NCI-H1694 treated with DMSO at 0.1 percent for 48 hours (cell line): ENCODE measurements at regions not wholly inside any gene's neighbourhood (a gene's known extent, or its start where the extent isn't known, plus 50 kb on each side); places are given as distances from the start of the nearest gene placed in this dataset.
"Not testable (repeated sequence)": the region's sequence is repeated elsewhere in the genome, so short reads cannot be mapped to it uniquely, and the experiment has no call there.

Source experiments
- DNase-seq: peaks from one replicate; lab custom pipeline; 2025; lab: John Stamatoyannopoulos, UW

DNA sequence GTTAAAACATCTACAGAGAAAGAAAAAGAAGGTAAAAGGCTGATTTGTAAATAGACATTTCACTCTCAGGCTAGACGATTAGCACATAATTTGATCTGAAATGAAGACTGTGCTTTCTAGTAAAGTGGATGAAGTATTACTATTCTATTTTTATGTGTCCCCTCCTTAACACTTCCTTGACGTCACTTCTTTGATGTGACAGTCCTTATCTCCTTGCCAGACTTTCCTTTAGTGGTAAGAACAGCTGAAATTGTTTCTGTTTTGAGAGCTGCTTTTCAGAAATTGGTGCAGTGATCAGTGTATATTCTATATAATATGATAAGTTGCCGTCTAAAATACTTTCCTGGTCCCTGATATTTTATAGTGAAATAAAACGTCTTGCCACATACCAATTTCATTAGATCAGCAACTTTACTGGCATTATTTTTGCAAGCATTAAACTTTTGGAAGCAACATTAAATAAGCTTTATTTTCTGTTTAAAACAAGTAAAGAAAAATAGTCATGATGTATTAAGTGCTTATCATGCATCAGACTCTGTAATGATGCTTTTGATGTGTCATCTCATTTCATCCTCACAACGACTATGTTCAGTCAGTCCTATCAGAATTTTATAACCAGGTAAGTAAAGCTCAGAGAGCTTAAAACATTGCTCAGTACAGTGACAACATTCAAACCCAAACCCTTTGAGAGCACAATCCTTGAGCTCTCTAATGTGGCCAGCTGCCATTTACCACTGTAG, 210.3 kb upstream of the PCDH9 start:
- DNase-seq = no peak

DNA sequence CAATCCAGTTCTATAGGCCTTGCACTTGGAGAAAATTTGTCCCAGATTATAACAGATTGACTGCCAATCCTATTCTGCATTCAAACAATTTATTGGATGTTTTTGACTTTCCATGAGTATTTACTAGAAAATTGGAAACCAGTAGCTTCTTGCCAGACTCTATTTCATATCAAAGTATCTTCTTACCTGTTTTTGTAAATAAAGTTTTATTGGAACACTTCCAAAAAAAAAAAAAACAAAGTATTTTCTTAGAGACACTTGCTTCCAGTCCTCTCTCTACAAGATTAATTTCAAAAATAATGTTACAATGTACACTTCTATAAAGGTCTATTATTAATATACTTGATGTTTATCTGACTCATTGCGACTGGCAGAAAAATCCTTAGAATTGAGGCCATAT, 209.2 kb upstream of the PCDH9 start:
- DNase-seq = no peak

DNA sequence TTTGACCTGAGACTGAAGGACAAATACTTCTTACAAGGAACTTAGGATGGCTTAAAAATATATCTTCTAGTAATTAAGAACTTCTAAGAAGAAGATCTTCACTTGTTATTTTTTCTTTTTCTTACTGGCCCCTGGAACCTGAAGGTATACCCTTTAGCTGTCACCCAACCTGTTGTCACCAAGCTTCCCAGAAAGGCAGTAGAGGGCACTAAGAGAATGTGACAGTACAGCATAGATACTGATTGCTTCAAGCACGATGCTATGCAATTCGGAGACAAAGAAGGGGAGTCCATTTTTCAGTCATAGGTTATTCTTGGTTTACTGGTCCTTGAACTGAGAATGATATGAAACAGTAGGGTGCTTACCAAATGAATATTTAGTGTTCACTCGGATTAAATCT, 208.3 kb upstream of the PCDH9 start:
- no peak for DNase-seq

DNA sequence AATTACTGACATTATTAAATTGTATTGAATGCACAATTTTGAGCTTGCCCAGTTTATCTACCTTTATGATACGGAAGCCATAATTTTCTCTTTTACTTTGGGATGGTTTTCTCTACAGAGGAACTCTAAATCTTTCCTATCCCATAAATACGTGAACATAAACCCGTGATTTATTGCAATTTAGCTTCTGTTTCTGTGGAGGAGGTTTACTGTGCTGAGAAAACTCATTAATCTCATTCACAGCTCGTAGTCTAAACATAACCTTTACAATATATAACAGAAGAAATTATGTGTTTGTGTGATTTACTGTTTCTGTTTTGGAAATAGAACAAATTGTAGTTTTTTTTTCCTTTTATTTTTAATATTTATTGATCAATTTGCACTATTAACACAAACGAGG, 207.1 kb upstream of the PCDH9 start:
- DNase-seq = no peak

DNA sequence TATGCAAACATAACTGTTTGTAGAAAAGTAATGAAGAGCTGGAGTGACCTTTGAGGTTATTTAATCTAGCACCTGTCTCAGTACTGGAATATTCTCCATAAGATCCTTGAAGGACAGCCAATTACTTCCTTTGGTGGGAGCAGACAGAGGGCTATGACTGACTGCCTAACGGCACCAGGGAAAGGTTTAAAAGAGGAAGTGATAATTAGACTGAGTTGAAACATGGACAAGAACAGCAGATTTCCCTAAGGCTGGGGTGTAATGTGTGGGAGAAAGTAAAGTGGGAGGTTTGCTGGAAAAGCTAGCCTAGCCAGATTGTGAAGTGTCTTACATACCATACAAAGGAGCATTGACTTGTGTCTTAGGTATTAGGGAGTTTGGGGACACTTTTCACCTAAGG, 191.3 kb upstream of the PCDH9 start:
- DNase-seq = no peak

DNA sequence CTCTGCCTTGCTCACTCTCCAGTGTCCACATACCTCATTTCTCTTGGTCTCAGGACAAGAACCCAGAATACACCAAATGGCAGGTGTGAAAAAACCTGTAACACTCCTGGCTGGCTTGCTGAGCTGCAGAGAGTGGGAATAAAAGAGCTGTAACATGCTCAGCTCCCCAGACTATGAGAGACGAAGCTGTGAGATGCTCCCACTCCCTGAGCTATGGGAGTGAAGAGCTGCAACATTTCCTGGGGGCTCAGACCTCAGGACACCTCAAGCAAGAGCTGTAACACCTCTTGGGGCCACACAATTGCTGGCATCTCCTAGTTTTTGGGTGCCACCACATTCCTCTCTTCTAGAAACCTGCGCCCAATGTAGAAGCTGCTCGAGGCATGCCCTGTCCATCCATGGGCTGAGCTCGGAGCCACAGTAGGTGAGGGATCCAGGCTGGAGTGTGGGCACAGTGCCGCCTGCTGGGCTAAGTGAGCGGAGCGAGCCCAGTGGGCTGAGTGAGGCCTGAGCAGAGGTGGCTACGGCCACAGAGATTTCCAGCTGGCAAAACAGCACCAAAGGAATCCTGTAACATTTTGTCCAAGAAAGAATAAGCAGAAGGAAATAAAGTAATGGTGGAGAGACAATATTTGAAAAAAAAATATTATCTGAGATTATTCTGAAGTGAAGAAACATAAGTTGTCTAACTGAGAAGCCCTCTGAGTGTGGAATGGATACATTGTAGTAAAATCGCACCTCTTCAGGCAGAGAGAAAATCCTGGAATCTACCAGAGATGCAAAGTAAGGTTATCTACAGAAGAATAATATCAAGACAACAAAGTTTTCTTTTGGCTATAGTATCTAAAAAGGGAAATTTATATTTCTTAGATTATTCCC, 186.2 kb upstream of the PCDH9 start:
- peak; percentile 26 for DNase-seq

DNA sequence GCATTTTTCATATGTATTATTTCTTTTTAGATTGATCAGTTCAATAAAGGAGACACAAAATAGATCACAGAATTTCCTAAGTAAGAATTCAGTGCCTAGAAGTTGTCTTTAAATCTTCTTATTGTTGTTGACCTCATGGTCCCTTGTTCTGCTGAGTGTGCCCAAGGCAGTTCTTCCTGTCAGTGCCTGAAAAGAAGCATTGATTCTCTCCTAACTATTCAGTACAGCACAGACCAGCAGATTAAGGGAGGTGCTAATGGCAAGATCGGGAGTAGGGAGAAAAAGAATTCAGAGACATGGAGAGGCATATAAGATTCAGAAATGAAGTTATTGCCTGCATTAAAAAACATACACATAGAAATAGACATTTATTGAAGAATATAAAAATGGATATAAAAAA, 180.5 kb upstream of the PCDH9 start:
- DNase-seq = no peak

DNA sequence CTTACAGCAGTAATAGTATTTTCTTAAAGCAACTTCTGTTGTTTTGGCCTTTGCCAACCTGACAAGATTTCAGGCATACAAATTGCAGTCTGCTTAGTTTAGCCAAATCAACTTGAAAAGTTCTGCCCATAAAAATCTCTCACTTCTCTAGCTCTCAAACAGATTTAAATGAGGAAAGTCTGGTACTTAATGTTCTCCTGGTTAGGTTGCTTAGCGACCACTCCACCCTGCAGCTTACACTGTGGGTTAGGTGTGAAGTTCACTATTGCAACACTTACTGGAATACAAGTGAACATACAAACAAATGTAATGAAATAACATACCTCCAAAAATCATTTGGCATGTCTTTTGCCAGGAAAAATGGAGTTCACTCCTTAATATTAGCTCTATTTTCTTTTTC, 178.7 kb upstream of the PCDH9 start:
- no peak for DNase-seq

DNA sequence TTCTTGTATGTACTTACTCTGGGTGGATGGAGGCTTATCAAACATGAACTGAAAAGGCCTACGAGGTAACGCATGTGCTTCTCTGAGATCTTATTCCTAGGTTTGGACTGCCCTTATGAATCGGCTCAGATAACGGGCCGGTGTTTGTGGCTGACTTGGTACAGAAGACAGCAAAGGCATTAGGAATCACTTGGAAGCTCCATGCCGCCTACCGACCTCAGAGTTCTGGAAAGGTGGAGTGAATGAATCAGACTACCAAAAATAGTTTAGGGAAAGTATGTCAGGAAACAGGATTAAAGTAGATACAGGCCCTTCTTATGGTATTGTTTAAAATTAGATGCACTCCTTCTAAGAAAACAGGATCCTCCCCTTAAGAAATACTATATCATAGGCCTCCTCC, 172.4 kb upstream of the PCDH9 start:
- DNase-seq = no peak

DNA sequence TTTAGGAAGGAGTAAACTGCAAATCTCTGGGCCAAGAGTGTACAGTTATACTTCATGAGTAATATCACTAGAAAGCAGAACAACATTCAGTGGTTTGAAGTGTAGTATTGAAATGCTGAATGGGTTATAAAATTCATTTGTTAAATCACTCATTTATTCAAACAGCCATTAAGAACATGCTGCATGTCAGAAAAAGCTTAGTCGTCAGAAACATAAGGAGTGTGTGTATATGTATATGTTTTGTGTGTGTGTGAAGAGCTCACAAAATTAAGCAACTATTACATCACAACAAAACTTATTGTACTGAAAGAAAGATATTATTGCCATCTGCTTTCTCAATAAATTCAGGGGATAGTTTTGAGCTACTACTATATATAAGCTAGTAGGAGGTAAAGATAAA, 165.4 kb upstream of the PCDH9 start:
- no peak for DNase-seq

DNA sequence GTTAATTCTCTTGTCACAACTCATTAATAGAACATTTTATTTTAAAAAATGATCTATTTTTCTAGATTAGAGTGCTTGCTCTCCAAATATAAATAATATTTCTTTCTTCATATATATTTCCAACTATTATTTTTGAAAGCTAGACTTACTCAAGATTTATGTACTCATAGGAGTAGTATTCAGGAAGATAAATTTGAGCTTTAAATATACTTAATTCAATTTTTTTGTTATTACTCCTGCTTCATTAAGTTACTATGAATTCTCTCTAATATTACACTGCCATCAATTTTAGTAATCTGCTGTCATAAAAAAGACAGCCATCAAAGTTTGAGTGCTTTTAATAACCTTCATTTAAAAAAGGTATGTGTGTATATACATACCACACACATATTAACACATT, 161.9 kb upstream of the PCDH9 start:
- DNase-seq = no peak

DNA sequence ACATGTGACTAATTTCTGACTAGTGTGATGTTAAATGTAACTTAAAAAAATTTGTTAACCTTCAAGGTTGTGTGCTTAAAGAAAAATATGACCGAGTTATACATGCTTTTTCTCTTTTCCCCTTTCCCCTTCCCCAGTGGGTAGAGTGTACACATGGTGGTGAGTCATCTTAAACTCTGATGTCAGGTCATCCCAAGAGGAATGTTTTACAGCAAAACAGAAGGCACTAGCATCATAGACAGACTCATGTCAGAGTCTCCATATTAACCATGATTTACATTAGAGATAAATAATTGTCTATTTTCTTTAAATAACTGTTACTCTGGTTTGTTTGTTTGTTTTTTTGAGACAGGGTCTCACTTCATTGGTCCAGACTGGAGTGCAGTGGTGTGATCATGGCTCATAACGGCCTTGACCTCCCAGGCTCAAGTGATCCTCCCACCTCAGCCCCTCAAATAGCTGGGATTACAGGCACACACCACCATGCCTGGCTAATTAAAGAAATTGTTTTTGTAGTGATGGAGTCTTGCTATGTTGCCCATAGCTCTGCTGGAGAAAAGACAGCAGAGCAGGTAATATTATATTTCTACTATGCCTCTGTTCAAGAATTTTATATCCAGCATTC, 160.4 kb upstream of the PCDH9 start:
- no peak for DNase-seq

DNA sequence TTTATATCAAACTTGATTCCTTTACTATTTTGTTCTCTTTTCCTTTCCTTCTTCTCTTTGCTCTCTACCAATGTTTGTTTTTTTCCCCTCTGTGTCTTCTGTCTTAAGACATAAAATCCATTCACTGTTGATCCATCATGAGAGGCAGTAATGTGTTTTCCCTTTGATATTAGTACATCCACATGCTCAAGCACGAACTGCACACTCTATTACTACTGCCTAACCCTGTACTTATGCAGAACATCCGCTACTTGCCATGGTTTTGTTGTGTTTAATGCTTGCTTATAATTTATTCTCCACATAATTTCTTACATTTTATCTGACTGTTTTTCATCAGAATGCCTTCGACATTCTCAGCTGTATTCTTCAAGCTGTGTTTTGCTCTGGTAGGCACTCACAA, 159.0 kb upstream of the PCDH9 start:
- DNase-seq = no peak

DNA sequence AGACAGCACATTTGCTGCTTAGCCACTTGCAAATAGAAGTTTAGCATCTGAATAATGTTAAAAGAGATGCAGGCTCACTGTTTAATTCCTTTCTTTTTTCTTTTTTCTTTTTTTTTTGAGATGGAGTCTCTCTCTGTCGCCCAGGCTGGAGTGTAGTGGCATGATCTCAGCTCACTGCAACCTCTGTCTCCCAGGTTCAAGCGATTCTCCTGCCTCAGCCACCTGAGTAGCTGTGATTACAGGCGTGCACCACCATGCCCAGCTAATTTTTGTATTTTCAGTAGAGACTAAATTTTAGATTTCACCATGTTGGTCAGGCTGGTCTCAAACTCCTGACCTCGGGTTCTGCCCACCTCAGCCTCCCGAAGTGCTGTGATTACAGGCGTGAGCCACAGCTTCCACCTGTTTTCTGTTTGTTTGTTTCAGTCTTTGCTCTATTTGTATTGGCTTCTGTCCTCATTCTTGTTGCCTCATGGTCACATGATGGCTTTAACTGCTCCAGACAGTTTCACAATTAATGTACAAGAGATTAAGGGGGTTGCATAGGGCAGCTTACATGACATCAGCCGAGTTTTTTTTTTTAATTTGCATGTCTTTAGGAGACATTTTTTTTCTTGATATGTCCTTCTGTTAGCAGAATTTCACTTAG, 153.1 kb upstream of the PCDH9 start:
- not testable (repeated sequence) for DNase-seq

DNA sequence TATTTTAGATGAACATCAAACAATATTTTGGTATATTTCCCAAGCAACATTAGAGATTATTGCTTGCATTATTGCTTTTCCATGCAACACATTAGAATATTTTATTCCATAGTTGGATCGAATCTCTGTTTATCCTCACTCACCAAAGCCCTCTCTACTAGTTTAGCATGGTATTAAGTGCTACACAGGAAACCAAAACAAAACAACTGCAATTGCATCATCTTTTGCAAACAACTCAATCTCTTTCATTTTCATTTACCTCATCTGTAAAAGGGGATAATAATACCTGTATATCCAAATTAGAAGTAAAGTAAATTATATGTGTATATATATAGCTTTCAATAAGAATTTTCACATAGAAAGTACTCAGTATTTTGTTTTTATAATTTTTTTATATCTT, 147.8 kb upstream of the PCDH9 start:
- no peak for DNase-seq

DNA sequence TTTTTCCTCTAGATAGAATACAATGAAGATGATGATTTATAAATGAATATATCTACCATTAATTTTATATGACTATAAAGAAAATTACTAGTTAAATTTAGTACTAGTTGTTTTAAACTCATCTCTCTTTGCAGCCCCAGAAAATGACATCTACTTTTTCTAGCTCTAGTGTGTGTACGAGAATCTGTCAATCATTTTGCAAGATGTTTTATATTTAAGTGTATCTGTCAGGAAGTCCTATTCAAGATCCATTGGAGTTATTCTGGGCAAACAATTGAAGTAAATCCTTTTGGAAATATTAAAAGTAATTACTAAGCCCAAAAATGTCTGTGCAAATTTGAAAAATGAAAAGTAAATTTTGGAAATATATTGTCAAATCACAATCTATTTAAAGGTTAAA, 144.3 kb upstream of the PCDH9 start:
- DNase-seq = no peak

DNA sequence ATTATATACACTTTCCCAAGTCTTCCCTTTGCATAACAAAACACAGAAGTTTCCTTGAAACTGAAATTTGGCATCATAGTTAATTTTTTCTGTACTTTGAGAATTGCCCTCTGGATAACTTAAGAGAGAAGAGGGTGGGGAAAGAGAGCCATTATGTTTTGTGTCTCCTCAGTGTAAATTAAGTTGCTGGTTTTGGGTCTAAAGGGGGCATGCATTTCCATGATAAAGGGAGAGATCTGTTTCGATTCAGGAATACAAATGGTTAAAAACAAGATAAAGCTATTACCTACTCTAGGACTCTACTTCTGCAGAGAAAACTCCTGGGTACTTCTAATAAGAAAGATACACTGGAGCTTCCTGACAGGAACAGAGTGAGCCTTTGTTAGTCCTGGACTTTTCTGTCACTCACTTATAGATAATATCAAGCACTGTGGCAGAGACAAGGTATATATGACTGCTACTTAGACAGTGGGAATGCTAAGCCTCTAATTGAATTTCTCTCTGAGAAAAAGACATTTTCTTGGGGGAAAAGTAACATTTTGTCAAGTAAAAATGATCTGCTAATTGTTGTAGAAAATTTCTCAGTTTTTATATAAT, 142.8 kb upstream of the PCDH9 start:
- DNase-seq = no peak

DNA sequence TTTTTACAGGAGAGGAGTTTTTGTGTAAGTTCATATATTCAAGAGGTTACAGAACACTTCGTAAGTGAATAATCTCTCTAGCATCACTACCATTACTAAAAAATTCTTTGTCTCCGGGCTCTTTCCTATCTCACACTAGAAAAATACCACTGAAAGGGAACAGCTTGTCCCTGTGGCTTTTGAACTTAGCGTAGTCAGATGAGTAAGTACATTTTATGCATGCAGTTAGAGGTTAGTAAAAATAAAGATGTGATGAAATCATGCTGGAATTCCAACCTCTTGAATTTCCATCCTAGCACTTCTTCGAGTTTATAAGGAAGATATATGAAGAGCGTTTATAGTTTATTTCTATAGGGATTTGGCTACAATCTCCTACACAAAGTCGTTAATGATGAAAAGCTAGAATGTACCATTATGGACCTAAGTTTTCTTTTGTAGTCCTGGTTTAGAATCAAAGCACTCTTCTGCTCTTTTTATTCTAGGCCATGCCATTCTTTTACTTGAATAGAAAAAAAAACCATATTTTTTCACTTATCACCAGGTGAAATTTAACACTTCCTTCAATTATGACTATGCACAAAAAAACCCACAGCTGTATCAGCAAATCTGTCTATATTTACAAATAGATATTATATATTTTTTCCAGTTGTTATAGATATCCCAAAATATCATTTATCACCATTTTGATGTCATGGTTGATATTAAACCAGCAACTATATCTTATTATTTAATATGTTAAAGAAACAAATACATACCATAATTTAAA, 139.9 kb upstream of the PCDH9 start:
- DNase-seq = no peak

DNA sequence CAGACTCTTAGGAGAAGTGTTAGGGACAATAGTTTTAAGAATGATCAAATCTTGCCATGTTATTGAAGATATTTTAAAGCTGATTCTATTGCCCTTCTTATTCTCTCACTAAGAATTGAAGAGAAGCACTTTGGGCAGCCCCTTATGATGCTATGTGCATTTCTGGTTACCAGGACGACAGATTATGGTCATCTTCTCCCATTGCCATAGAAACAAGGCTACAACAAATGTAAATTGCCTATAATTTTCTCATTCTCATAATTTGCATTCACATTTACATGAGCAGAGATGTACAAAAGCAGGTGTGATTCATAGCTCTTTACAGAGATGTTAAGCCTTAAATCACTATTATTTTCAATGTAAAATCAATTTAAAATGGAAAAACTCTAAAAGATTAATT, 137.3 kb upstream of the PCDH9 start:
- DNase-seq = no peak

DNA sequence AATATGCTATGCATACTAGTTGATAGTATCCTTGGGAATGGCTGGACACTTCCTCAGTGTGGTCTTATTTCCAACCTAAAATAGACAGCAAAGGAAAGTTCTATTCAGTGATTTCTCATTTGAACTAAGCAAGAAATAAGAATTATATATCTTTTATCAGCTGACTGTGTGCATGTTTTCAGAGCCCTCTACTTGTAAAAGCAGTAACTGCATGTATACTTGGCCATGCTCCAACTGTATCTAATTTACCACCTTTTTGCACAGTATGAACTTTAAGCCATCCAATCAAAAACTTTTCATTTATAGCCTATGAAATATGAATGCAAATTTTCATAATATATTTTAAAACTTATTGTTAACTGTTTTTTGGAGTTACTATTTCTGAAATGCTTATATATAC, 136.4 kb upstream of the PCDH9 start:
- DNase-seq = peak; percentile 3

DNA sequence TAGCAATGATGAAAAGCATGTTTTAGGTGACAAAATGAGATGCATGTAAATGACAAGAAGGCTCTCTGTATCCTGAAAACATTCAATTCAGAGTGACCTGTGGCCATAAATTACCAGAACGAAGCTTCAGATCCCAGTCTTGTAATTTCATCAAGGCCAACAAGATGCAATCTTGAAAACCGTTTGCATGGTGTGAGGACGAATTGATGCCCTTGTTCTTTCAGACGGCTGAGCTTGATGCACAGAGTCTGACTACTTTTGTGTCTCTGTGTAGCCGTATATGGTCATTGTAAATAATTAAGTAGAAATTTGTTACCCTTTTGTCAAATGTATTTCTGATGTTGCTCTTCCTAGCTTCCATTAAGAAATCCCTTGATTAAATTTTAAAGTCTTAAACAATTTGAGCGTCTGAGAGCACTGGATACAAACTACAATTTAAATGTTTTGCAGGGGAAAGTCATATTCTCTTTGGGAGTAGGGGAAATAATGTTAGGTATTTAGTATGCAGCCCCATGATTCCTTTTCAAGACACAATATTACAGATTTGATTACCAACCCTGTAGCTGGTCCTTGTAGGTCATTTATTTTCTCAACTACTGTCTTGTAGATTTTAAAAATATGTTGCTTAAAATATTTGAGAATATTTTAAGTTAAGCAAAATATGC, 125.8 kb upstream of the PCDH9 start:
- no peak for DNase-seq
